SU-DHL-6 (cell line): ENCODE measurements at regions not wholly inside any gene's neighbourhood (a gene's known extent, or its start where the extent isn't known, plus 50 kb on each side); places are given as distances from the start of the nearest gene placed in this dataset.

Experiments
- H2AFZ ChIP-seq: fragments of 200-600 bp; sonication (generic); 2 replicates; pipeline ENCODE4 v1.6.1; 2014; ENCODE audit warnings: low read depth, mild to moderate bottlenecking, moderate library complexity, mixed read lengths, antibody characterized with exemption, low read length; ENCODE audit not compliant: severe bottlenecking
- H3F3A ChIP-seq: fragments of 200-600 bp; shearing (Covaris generic); 2 replicates; pipeline ENCODE4 v1.6.0; 2016; ENCODE audit warnings: antibody characterized with exemption, mild to moderate bottlenecking; ENCODE audit not compliant: insufficient read depth
- H3K27ac ChIP-seq: fragments of 200-600 bp; sonication (generic); 2 replicates; pipeline ENCODE4 v1.5.1; 2016; ENCODE audit warnings: low read depth, mild to moderate bottlenecking, low read length, moderate library complexity, mixed read lengths
- H3K27me3 ChIP-seq: fragments of 200-600 bp; sonication (generic), shearing (Covaris generic); 2 replicates; pipeline ENCODE4 v1.6.0; 2014; ENCODE audit warnings: mild to moderate bottlenecking, low read length
- H3K36me3 ChIP-seq: fragments of 200-600 bp; sonication (generic); 2 replicates; pipeline ENCODE4 v1.6.1; 2014; ENCODE audit warnings: mild to moderate bottlenecking, low read length, mixed read lengths
- H3K4me2 ChIP-seq: fragments of 300-600, 200-600 bp; shearing (Covaris generic), sonication (generic); 2 replicates; pipeline ENCODE4 v1.6.0; 2014; ENCODE audit warnings: low read length, low read depth, mild to moderate bottlenecking; ENCODE audit not compliant: poor library complexity, severe bottlenecking
- H3K4me3 ChIP-seq: fragments of 200-600 bp; sonication (generic); 2 replicates; pipeline ENCODE4 v1.5.1; 2014; ENCODE audit warnings: antibody characterized with exemption, low read length, mild to moderate bottlenecking, mixed read lengths; ENCODE audit not compliant: insufficient read depth, poor library complexity, severe bottlenecking
- H3K79me2 ChIP-seq: fragments of 200-600 bp; sonication (generic); 2 replicates; pipeline ENCODE4 v1.6.1; 2014; ENCODE audit warnings: mild to moderate bottlenecking, low read length, moderate library complexity; ENCODE audit not compliant: insufficient read depth
- H3K9ac ChIP-seq: fragments of 200-600 bp; sonication (generic); 2 replicates; pipeline ENCODE4 v1.7.0; 2014; ENCODE audit warnings: mild to moderate bottlenecking, low read length
- H3K9me2 ChIP-seq: fragments of 200-600 bp; sonication (generic); replicated peaks from 2 replicates; pipeline ENCODE4 v1.6.1; 2014; ENCODE audit warnings: low read length; ENCODE audit not compliant: insufficient read depth
- H3K9me3 ChIP-seq: fragments of 200-600 bp; sonication (generic); 2 replicates; pipeline ENCODE4 v1.6.1; 2014; ENCODE audit warnings: low read length, mixed read lengths; ENCODE audit not compliant: insufficient read depth
- H4K20me1 ChIP-seq: fragments of 200-600 bp; sonication (generic); 2 replicates; pipeline ENCODE4 v1.6.1; 2014; ENCODE audit warnings: low read depth, mild to moderate bottlenecking, antibody characterized with exemption, low read length, moderate library complexity, mixed read lengths
- EZH2phosphoT487 ChIP-seq: fragments of 200-600 bp; sonication (generic), shearing (Covaris generic); conservative IDR thresholded peaks from 2 replicates; pipeline ENCODE4 v1.6.1; 2018; ENCODE audit warnings: mild to moderate bottlenecking, antibody characterized with exemption, low read length, moderate library complexity, mixed read lengths
- TF ChIP-seq, protein P1 (sequence below): fragments of 200-600 bp; sonication (generic); IDR thresholded peaks from one replicate; pipeline ENCODE4 v1.5.1; 2017; ENCODE audit warnings: antibody characterized with exemption, mild to moderate bottlenecking, low read length, moderate library complexity; ENCODE audit not compliant: insufficient read depth, poor library complexity, severe bottlenecking

DNA sequence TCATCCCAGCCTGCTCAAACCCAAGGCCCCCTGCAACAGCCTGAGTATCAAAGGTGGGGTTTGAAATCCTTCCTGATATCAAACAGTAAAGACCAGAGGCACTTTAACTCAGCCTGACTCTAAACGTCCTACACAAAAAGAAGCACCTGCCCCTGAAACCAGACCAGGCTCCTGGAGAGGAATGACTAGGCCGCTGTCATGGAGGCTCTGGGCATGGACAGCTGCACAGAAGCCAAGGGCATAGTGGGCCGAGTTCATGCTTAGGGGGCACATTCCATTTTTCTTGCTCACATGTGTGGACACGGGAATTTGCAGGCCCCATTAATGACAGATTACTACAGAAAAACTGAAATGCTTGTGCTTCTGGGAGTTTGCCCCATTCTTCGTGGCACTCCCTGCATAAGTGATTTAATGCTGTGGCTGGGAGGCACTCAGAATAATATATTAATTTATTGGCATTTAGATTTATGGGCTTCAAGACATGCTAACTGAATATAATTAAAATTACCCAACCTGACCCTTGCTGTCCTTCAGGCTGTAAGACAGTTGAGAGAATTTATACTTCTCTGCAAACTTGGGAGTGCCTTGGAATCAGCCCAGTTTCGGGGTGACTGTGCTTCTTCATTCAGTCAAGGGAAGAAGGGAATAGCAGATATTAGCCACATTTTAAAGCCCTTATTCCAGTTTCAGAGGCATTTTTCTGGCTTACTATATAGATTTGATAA is 105.5 kb downstream of the GYPC start:
- TF ChIP-seq, protein P1, sequence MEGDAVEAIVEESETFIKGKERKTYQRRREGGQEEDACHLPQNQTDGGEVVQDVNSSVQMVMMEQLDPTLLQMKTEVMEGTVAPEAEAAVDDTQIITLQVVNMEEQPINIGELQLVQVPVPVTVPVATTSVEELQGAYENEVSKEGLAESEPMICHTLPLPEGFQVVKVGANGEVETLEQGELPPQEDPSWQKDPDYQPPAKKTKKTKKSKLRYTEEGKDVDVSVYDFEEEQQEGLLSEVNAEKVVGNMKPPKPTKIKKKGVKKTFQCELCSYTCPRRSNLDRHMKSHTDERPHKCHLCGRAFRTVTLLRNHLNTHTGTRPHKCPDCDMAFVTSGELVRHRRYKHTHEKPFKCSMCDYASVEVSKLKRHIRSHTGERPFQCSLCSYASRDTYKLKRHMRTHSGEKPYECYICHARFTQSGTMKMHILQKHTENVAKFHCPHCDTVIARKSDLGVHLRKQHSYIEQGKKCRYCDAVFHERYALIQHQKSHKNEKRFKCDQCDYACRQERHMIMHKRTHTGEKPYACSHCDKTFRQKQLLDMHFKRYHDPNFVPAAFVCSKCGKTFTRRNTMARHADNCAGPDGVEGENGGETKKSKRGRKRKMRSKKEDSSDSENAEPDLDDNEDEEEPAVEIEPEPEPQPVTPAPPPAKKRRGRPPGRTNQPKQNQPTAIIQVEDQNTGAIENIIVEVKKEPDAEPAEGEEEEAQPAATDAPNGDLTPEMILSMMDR, result no peak
- TF ChIP-seq EZH2phosphoT487, result no peak
- Histone ChIP-seq H3K27me3 (no peaks in the 10 kb centered on the region), H3K27ac (no peak overlapping the region), H3K9me3 (no peaks in the 10 kb centered on the region), H3K9ac (no peak overlapping the region), H3K36me3 (no peaks in the 10 kb centered on the region), H3K4me2 (no peak overlapping the region), H4K20me1 (no peaks in the 10 kb centered on the region), H3K9me2 (no peaks in the 10 kb centered on the region), H3K79me2 (no peaks in the 10 kb centered on the region), H2AFZ (no peak overlapping the region), H3F3A (no peaks in the 10 kb centered on the region), H3K4me3 (no peak overlapping the region)

DNA sequence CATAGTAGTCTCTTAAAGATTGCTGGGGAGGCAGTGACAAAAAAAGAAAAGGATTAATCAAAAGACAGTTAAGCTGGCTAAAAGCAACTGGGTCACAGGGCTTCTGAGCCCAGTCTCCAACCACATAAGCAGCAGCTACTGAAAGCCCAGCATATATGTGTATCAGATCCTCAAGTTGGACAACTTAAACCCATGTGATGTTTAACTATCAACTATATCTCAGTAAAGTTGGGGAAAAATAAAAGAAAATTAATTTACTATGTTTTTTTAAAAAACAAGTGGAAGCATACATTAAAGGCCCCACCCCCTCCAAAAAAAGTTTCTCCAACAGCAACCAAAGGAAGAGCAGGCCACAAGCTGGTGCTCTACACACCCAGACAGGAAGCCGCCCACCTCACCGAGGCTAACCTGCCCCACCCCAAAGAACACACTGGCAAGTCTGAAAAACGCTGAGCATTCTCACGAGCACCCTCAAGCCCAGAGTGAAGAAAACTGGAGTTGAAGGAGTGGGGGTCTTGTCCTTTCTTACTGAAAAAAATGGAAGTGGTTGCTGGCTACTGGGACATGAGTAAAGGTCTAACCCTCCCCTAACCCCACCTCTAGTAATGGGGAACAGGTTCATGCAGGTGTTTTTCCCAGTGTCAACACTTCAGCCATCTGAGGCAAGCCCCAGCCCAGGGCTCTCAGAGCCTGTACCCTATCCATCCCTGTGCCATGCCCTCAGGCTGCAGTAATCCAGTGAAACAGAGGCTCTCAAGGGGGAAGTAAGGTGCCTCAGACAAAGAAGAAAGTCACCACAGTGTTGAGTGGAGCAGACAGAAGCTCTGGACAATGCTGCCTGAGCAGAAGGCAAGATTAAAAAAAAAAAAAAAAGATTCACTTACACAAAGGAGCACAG is 106.3 kb downstream of the GYPC start:
- Histone ChIP-seq H4K20me1 (no peaks in the 10 kb centered on the region), H3F3A (no peaks in the 10 kb centered on the region), H3K9ac (no peak overlapping the region), H3K27me3 (no peaks in the 10 kb centered on the region), H2AFZ (no peak overlapping the region), H3K9me3 (no peaks in the 10 kb centered on the region), H3K4me2 (no peak overlapping the region), H3K36me3 (no peaks in the 10 kb centered on the region), H3K4me3 (no peak overlapping the region), H3K27ac (no peak overlapping the region), H3K9me2 (no peaks in the 10 kb centered on the region), H3K79me2 (no peaks in the 10 kb centered on the region)
- no peak for TF ChIP-seq EZH2phosphoT487
- TF ChIP-seq, protein P1, result no peak

GRCh38 chr2:126764686-126765265 is 108.8 kb downstream of the GYPC start:
- TF ChIP-seq EZH2phosphoT487, result no peak
- TF ChIP-seq, protein P1, result no peak
- Histone ChIP-seq H2AFZ (no peak overlapping the region), H3F3A (no peaks in the 10 kb centered on the region), H3K36me3 (no peaks in the 10 kb centered on the region), H3K79me2 (no peaks in the 10 kb centered on the region), H4K20me1 (no peaks in the 10 kb centered on the region), H3K9me2 (no peaks in the 10 kb centered on the region), H3K9me3 (no peaks in the 10 kb centered on the region), H3K4me3 (no peak overlapping the region), H3K27me3 (no peaks in the 10 kb centered on the region), H3K9ac (no peak overlapping the region), H3K27ac (no peak overlapping the region), H3K4me2 (no peak overlapping the region)
